ENCODE measurements at regions not wholly inside any gene's neighbourhood (a gene's known extent, or its start where the extent isn't known, plus 50 kb on each side); places are given as distances from the start of the nearest gene placed in this dataset.

GRCh38 chr11:130776061-130776419 lies 140.2 kb downstream of the SNX19 start:
- peaks cover 3% of the 10 kb centered on the region for H3K9me3 ChIP-seq (ENCODE audit: severe bottlenecking)
- no peak overlapping the region for H3K27ac ChIP-seq
- no peak for DNase-seq
- H3K36me3 ChIP-seq = no peaks in the 10 kb centered on the region
- no peak overlapping the region for H3K4me3 ChIP-seq (ENCODE audit: low read depth, low read length)
- no peaks in the 10 kb centered on the region for H3K27me3 ChIP-seq (ENCODE audit: insufficient read depth, low read depth, severe bottlenecking)
- no peak for TF ChIP-seq CTCF (IDR thresholded peaks at IDR 0.05; ENCODE audit: low read depth, low read length)

- H3K27ac ChIP-seq = no peak overlapping the region
- TF ChIP-seq CTCF (IDR thresholded peaks at IDR 0.05; ENCODE audit: low read depth, low read length) = no peak
- H3K4me3 ChIP-seq (ENCODE audit: low read depth, low read length) = no peak overlapping the region
- DNase-seq = no peak
- no peaks in the 10 kb centered on the region for H3K36me3 ChIP-seq
- no peaks in the 10 kb centered on the region for H3K27me3 ChIP-seq (ENCODE audit: insufficient read depth, low read depth, severe bottlenecking)
- peaks cover 3% of the 10 kb centered on the region for H3K9me3 ChIP-seq (ENCODE audit: severe bottlenecking)
Measured at GRCh38 chr11:130778026-130778425, 138.3 kb downstream of the SNX19 start.

GRCh38 chr11:130778705-130779104 lies 137.6 kb downstream of the SNX19 start:
- Histone ChIP-seq H3K4me3 (ENCODE audit: low read depth, low read length) (no peak overlapping the region), H3K27me3 (ENCODE audit: insufficient read depth, low read depth, severe bottlenecking) (no peaks in the 10 kb centered on the region), H3K36me3 (no peaks in the 10 kb centered on the region), H3K27ac (no peak overlapping the region), H3K9me3 (ENCODE audit: severe bottlenecking) (peaks cover 3% of the 10 kb centered on the region)
- no peak for TF ChIP-seq CTCF (IDR thresholded peaks at IDR 0.05; ENCODE audit: low read depth, low read length)
- DNase-seq = no peak

- no peak for DNase-seq
- Histone ChIP-seq H3K27me3 (ENCODE audit: insufficient read depth, low read depth, severe bottlenecking) (no peaks in the 10 kb centered on the region), H3K36me3 (no peaks in the 10 kb centered on the region), H3K27ac (no peak overlapping the region), H3K4me3 (ENCODE audit: low read depth, low read length) (no peak overlapping the region), H3K9me3 (ENCODE audit: severe bottlenecking) (peaks cover 3% of the 10 kb centered on the region)
- TF ChIP-seq CTCF (IDR thresholded peaks at IDR 0.05; ENCODE audit: low read depth, low read length) = no peak
Measured at GRCh38 chr11:130779267-130779666, 137.0 kb downstream of the SNX19 start.

GRCh38 chr11:130779943-130780342 lies 136.3 kb downstream of the SNX19 start:
- Histone ChIP-seq H3K27me3 (ENCODE audit: insufficient read depth, low read depth, severe bottlenecking) (no peaks in the 10 kb centered on the region), H3K36me3 (no peaks in the 10 kb centered on the region), H3K27ac (no peak overlapping the region), H3K9me3 (ENCODE audit: severe bottlenecking) (peaks cover 3% of the 10 kb centered on the region), H3K4me3 (ENCODE audit: low read depth, low read length) (no peak overlapping the region)
- DNase-seq = no peak
- no peak for TF ChIP-seq CTCF (IDR thresholded peaks at IDR 0.05; ENCODE audit: low read depth, low read length)

- Histone ChIP-seq H3K9me3 (ENCODE audit: severe bottlenecking) (peaks cover 3% of the 10 kb centered on the region), H3K4me3 (ENCODE audit: low read depth, low read length) (no peak overlapping the region), H3K27me3 (ENCODE audit: insufficient read depth, low read depth, severe bottlenecking) (no peaks in the 10 kb centered on the region), H3K36me3 (no peaks in the 10 kb centered on the region), H3K27ac (no peak overlapping the region)
- no peak for TF ChIP-seq CTCF (IDR thresholded peaks at IDR 0.05; ENCODE audit: low read depth, low read length)
- DNase-seq = no peak
Measured at GRCh38 chr11:130780437-130780836, 135.8 kb downstream of the SNX19 start.

All from WERI-Rb-1 (cell line).